Heart right ventricle (tissue), 16 donors: ENCODE measurements at regions not wholly inside any gene's neighbourhood (a gene's known extent, or its start where the extent isn't known, plus 50 kb on each side); places are given as distances from the start of the nearest gene placed in this dataset.

Source experiments
- ATAC-seq, 8 donors: fragments of 200-7000 bp; cut with Tn5 transposase; one replicate each; pipeline ENCODE4 v1.9.1; 2020; ENCODE audit warnings: mild to moderate bottlenecking in 8 of 8, moderate library complexity in 8 of 8, moderate number of reproducible peaks in 1 of 8
- DNase-seq, 2 donors: peaks; one replicate each; pipeline ENCODE4 v3.0.0-alpha.2; 2020
- H3K27ac ChIP-seq, 10 donors: fragments of 200-600 bp; sonication (generic) in 2 of 10; one replicate each; pipeline versions ENCODE4 v1.5.0 to v1.8.0; 2020 to 2022; ENCODE audit warnings: mild to moderate bottlenecking in 3 of 10
- H3K27me3 ChIP-seq, 7 donors: fragments of 200-600 bp; one replicate each; pipeline ENCODE4 v1.8.0; 2021 to 2022; ENCODE audit warnings: mild to moderate bottlenecking in 2 of 7
- H3K36me3 ChIP-seq, 9 donors: fragments of 200-600 bp; sonication (generic) in 1 of 9; one replicate each; pipeline versions ENCODE4 v1.5.0 to v1.8.0; 2020 to 2022; ENCODE audit warnings: mild to moderate bottlenecking in 2 of 9
- H3K4me1 ChIP-seq, 9 donors: fragments of 200-600 bp; sonication (generic) in 1 of 9; one replicate each; pipeline versions ENCODE4 v1.5.0 to v1.8.0; 2020 to 2022; ENCODE audit warnings: mild to moderate bottlenecking in 4 of 9
- H3K4me3 ChIP-seq, 10 donors: fragments of 200-600 bp; sonication (generic) in 2 of 10; one replicate each; pipeline versions ENCODE4 v1.5.0 to v1.8.0; 2020 to 2022; ENCODE audit warnings: mild to moderate bottlenecking in 7 of 10, moderate library complexity in 2 of 10
- H3K9me3 ChIP-seq, 11 donors: fragments of 200-600 bp in 10 of 11; sonication (generic) in 2 of 11; one replicate each; pipeline versions ENCODE4 v1.5.0 to v1.8.0; 2013 to 2022; ENCODE audit warnings: mild to moderate bottlenecking in 2 of 11, control low read depth in 1 of 11, moderate library complexity in 1 of 11
- WGBS, 2 donors: extraction: QIAGEN DNeasy Blood & Tissue Kit; methylation state at CpG; one replicate each; pipeline ENCODE4 v1.1.7; 2013; ENCODE audit warnings: inconsistent platforms in 1 of 2; 5-methylcytosine and 5-hydroxymethylcytosine counted together
- intact Hi-C, 10 donors: fragments of 100-400 bp; cut with DNase I; formaldehyde crosslinking; loops; one replicate each; pipeline versions ENCODE4 v1.11.1 to v1.14.2; 2022
- TF ChIP-seq, protein P1 (sequence below), 9 donors: fragments of 200-600 bp; sonication (generic) in 2 of 9; IDR thresholded peaks; one replicate each; pipeline versions ENCODE4 v1.5.0 to v1.8.0; 2021 to 2022; ENCODE audit warnings: antibody characterized with exemption in 9 of 9, mild to moderate bottlenecking in 5 of 9, moderate library complexity in 1 of 9
- donor health status: Arrhythmogenic right ventricular cardiomyopathy.
- donor health status: ischemic (EF 13 %, LVEDD 7.1; RV severe dilation, severe dysfunction).
- donor health status: healthy with polysubstance abuse.
- donor health status: DM: no; HTN: yes; CAD: no.
- donor health status: DM: no; HTN: no; CAD: no.
- donor health status: ischemic (EF 25% LVEDD 6.9; RV normal size, moderate dysfunction).
- donor health status: ischemic (EF 25% LVEDD 5.7; RV mildly dilated, moderate dysfunction).
- donor health status: healthy.
- donor health status: DM: yes; HTN: yes; CAD: no.
- donor health status: Ischemic cardiomyopathy.
- donor health status: ischemic (EF 35%, LVEDD 5.7; RV mildly dilated, moderate dysfunction).
- donor health status: nonischemic (EF 11% LVEDD 7.7; RV severe dilation, severe dysfunction).
- donor health status: DM: yes; HTN: yes; CAD: no.
- donor health status: PGD.
- donor health status: ischemic (EF 29% LVEDD 5.4; RV normal size, mild dysfunction).
- donor health status: nonischemic (EF 23%, LVEDD 6.1; RV moderate dilation, normal function).

DNA sequence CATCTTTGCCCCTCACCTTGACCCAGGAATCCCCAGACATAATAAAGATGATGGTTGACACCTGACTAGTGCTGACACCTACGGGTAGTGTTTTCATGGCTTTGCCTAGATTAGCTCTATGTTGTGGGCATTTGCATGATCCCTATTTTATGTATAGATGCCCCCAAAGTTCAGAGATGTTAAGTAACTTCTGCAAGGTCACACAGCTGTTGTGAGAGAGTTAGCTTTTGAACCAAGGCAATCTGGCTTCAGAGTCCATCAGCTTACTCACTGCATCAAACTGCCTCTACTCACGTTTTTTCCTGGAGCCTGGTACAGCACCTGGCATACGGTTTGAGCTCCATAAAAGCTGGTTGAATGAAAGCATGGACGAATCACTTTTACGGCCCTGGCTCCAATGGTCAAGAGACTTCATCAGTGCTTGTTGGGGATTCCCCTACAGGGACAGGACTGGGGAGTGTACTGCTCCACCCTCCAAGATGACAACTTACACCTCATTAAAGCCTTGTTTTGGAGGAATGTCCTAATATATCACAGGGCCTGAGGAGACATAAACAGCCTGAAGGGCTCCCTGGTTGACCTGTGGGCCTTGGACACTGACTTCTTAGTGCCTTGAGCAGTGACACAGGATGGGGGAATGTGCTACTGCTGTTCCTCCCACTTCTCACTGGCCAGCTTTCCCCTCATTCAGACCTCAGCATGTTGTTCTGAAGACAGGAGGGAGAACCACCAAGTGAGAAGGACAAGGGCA, 193.2 kb upstream of the ASIC2 start:
- Histone ChIP-seq H3K36me3 (no peaks in the 10 kb centered on the region), H3K27ac (no peak overlapping the region), H3K4me1 (no peaks in the 10 kb centered on the region), H3K4me3 (no peak overlapping the region), H3K9me3 (no peaks in the 10 kb centered on the region), H3K27me3 (peaks cover 0 to 3% (median 0%) of the 10 kb centered on the region in 7 donors)
- DNase-seq: no peak
- ATAC-seq: no peak
- intact Hi-C loops: loop anchor here in 1 of 10 donors (10.0 kb wide), 1 partner anchor 72 kb away; no protein-coding TSS in a partner anchor
- TF ChIP-seq, protein P1, sequence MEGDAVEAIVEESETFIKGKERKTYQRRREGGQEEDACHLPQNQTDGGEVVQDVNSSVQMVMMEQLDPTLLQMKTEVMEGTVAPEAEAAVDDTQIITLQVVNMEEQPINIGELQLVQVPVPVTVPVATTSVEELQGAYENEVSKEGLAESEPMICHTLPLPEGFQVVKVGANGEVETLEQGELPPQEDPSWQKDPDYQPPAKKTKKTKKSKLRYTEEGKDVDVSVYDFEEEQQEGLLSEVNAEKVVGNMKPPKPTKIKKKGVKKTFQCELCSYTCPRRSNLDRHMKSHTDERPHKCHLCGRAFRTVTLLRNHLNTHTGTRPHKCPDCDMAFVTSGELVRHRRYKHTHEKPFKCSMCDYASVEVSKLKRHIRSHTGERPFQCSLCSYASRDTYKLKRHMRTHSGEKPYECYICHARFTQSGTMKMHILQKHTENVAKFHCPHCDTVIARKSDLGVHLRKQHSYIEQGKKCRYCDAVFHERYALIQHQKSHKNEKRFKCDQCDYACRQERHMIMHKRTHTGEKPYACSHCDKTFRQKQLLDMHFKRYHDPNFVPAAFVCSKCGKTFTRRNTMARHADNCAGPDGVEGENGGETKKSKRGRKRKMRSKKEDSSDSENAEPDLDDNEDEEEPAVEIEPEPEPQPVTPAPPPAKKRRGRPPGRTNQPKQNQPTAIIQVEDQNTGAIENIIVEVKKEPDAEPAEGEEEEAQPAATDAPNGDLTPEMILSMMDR (IDR thresholded peaks at IDR 0.05): no peak
- 87 to 88% methylated on average over 5 of the region's 5 CpGs for WGBS, 2 donors

DNA sequence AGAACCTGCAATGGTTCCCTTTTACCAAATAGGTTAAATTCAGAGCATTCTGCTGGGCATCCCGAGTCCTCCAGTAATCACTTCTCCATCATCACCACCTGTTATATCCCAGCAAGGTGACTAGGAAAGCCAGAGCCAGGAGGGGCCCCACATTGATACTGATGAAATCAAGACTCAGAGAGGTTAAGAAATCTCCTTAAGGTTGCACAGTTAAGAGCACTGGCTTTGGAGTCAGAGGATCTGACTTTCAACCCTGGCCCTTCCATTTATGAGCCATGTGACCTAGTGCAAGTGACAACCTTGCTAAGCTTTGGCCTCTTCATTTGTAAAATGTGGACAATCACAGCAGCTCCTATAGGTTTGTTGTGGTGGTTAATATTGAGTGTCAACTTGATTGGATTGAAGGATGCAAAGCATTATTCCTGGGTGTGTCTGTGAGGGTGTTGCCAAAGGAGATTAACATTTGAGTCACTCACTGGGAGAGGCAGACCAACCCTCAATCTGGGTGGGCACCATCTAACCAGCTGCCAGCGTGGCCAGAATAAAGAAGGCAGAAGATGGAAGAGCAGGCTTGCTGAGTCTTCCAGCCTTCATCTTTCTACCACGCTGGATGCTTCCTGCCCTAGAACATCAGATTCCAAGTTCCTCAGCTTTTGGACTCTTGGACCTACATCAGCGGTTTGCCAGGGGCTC, 194.2 kb upstream of the ASIC2 start:
- TF ChIP-seq, protein P1 (IDR thresholded peaks at IDR 0.05): no peak
- Histone ChIP-seq H3K9me3 (no peaks in the 10 kb centered on the region), H3K4me1 (no peaks in the 10 kb centered on the region), H3K4me3 (no peak overlapping the region), H3K27ac (no peak overlapping the region), H3K36me3 (no peaks in the 10 kb centered on the region), H3K27me3 (peaks cover 0 to 3% (median 0%) of the 10 kb centered on the region in 7 donors)
- DNase-seq (no peak), ATAC-seq (no peak)
- intact Hi-C loops: loop anchor here in 1 of 10 donors (10.0 kb wide), 1 partner anchor 73 kb away; no protein-coding TSS in a partner anchor
- 72 to 81% methylated on average over 4 of the region's 4 CpGs for WGBS, 2 donors

DNA sequence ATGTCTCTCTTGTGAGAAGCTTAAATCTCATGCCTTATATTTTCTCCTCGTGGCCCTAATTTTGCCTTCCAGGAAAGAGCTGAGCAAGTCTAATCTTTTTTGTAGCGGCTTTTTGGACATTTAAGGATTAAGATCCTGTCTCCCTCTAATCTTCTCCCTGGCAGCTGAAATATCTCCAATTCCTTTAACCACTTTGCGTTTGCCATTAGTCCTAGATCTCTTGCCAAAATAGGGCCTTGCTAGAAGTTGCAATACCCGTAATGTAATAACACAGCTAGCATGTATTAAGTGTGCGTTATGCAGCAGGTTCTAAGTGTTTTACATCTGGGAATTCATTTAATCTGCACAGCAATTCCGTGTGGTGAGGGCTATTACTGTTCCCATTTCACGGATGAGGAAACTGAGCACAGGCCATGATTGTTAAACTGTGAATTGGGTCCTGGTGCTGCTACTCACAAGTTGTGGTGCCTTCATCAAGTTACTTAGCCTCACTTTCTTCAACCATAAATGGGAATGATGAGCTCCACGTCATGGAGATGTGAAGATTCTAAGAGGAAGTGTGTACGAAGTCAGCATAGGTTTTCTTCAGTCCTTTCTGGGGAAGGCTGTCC, 198.9 kb upstream of the ASIC2 start:
- no peaks in the 10 kb centered on the region for H3K4me1 ChIP-seq
- intact Hi-C loops: no loop called here
- 85 to 88% methylated on average over 9 of the region's 9 CpGs for WGBS, 2 donors
- H3K36me3 ChIP-seq: no peaks in the 10 kb centered on the region
- H3K9me3 ChIP-seq: no peaks in the 10 kb centered on the region
- no peaks in the 10 kb centered on the region for H3K27me3 ChIP-seq
- TF ChIP-seq, protein P1 (IDR thresholded peaks at IDR 0.05): no peak
- DNase-seq (no peak), ATAC-seq (no peak)
- no peak overlapping the region for H3K27ac ChIP-seq
- H3K4me3 ChIP-seq: no peak overlapping the region

DNA sequence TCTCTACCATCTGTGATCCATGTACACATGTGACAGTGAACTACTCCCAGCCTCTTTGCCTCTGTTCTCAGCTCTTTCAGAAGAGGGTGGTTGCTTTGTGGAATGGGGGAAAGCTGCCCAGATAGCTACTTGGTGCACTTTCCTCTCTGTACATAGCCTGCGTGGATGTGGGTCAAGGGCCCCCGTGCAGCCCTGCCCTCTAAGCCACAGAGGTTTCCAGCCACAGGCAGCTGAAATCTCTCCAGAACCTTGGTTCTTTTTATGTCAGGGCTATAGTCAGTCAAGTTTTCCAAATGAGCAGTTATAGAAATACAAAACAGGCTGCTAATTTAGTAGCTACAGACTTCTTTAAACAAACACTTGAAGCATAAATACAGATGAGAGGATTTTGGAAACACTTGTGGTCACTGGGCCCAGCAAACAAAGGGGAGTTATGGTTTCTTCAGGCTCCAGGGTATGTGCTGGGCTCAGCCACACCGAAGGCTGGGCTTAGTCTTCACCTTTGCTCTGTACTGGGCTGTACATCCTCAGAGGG, 199.7 kb upstream of the ASIC2 start:
- ATAC-seq: no peak
- H3K36me3 ChIP-seq: no peaks in the 10 kb centered on the region
- no peak for DNase-seq
- H3K4me1 ChIP-seq: no peaks in the 10 kb centered on the region
- TF ChIP-seq, protein P1 (IDR thresholded peaks at IDR 0.05): no peak
- H3K27ac ChIP-seq: no peak overlapping the region
- 74 to 79% methylated on average over 3 of the region's 3 CpGs for WGBS, 2 donors
- intact Hi-C loops: no loop called here
- H3K4me3 ChIP-seq: no peak overlapping the region
- H3K27me3 ChIP-seq: no peaks in the 10 kb centered on the region
- H3K9me3 ChIP-seq: no peaks in the 10 kb centered on the region
